ENCODE measurements at regions not wholly inside any gene's neighbourhood (a gene's known extent, or its start where the extent isn't known, plus 50 kb on each side); places are given as distances from the start of the nearest gene placed in this dataset.

- Histone ChIP-seq H3K27me3 (ENCODE audit: low read depth, low read length) (peaks cover 47% of the 10 kb centered on the region), H3K27ac (ENCODE audit: low read length) (no peak overlapping the region), H3K4me1 (ENCODE audit: low read length) (no peaks in the 10 kb centered on the region), H3K36me3 (replicated peaks; ENCODE audit: low read depth, low read length) (no peaks in the 10 kb centered on the region), H3K9me3 (ENCODE audit: insufficient read depth, low read length) (no peaks in the 10 kb centered on the region), H3K79me2 (ENCODE audit: low read length) (no peaks in the 10 kb centered on the region), H2AFZ (ENCODE audit: low read depth, low read length) (no peak overlapping the region), H4K20me1 (ENCODE audit: insufficient read depth, low read length) (no peaks in the 10 kb centered on the region), H3K4me3 (ENCODE audit: low read length) (no peak overlapping the region), H3K4me2 (ENCODE audit: low read length) (no peak overlapping the region), H3K9ac (ENCODE audit: low read length) (no peak overlapping the region)
- TF ChIP-seq CTCF (IDR thresholded peaks at IDR 0.05; ENCODE audit: low read depth, low read length) (no peak), EZH2phosphoT487 (IDR thresholded peaks at IDR 0.05; ENCODE audit: low read depth) (no peak)
Observed at GRCh38 chr20:17793986-17794385, 94.2 kb downstream of the BANF2 start.

- Histone ChIP-seq H3K79me2 (ENCODE audit: low read length) (no peaks in the 10 kb centered on the region), H3K27me3 (ENCODE audit: low read depth, low read length) (peaks cover 31% of the 10 kb centered on the region), H4K20me1 (ENCODE audit: insufficient read depth, low read length) (no peaks in the 10 kb centered on the region), H3K9me3 (ENCODE audit: insufficient read depth, low read length) (no peaks in the 10 kb centered on the region), H3K27ac (ENCODE audit: low read length) (no peak overlapping the region), H2AFZ (ENCODE audit: low read depth, low read length) (no peak overlapping the region), H3K4me1 (ENCODE audit: low read length) (no peaks in the 10 kb centered on the region), H3K4me3 (ENCODE audit: low read length) (no peak overlapping the region), H3K36me3 (replicated peaks; ENCODE audit: low read depth, low read length) (no peaks in the 10 kb centered on the region), H3K4me2 (ENCODE audit: low read length) (no peak overlapping the region), H3K9ac (ENCODE audit: low read length) (no peak overlapping the region)
- TF ChIP-seq CTCF (IDR thresholded peaks at IDR 0.05; ENCODE audit: low read depth, low read length), result no peak
- TF ChIP-seq EZH2phosphoT487 (IDR thresholded peaks at IDR 0.05; ENCODE audit: low read depth), result no peak
Observed at GRCh38 chr20:17790296-17790695, 90.5 kb downstream of the BANF2 start.

- Histone ChIP-seq H3K9ac (ENCODE audit: low read length) (no peak overlapping the region), H3K79me2 (ENCODE audit: low read length) (no peaks in the 10 kb centered on the region), H3K4me3 (ENCODE audit: low read length) (no peak overlapping the region), H3K36me3 (replicated peaks; ENCODE audit: low read depth, low read length) (no peaks in the 10 kb centered on the region), H4K20me1 (ENCODE audit: insufficient read depth, low read length) (no peaks in the 10 kb centered on the region), H3K27ac (ENCODE audit: low read length) (no peak overlapping the region), H3K4me1 (ENCODE audit: low read length) (peaks cover 7% of the 10 kb centered on the region; the same call in 1 of the 2 replicates), H3K9me3 (ENCODE audit: insufficient read depth, low read length) (no peaks in the 10 kb centered on the region), H2AFZ (ENCODE audit: low read depth, low read length) (no peak overlapping the region), H3K27me3 (ENCODE audit: low read depth, low read length) (peaks cover 26% of the 10 kb centered on the region), H3K4me2 (ENCODE audit: low read length) (no peak overlapping the region)
- no peak for TF ChIP-seq EZH2phosphoT487 (IDR thresholded peaks at IDR 0.05; ENCODE audit: low read depth)
- no peak for TF ChIP-seq CTCF (IDR thresholded peaks at IDR 0.05; ENCODE audit: low read depth, low read length)
Observed at GRCh38 chr20:17787816-17788215, 88.0 kb downstream of the BANF2 start.

GRCh38 chr20:17786221-17786718 lies 86.5 kb downstream of the BANF2 start:
- Histone ChIP-seq H3K4me1 (ENCODE audit: low read length) (peaks cover 10% of the 10 kb centered on the region; the same call in 1 of the 2 replicates), H3K36me3 (replicated peaks; ENCODE audit: low read depth, low read length) (no peaks in the 10 kb centered on the region), H2AFZ (ENCODE audit: low read depth, low read length) (no peak overlapping the region), H4K20me1 (ENCODE audit: insufficient read depth, low read length) (no peaks in the 10 kb centered on the region), H3K27me3 (ENCODE audit: low read depth, low read length) (peaks cover 22% of the 10 kb centered on the region), H3K4me3 (ENCODE audit: low read length) (no peak overlapping the region), H3K4me2 (ENCODE audit: low read length) (no peak overlapping the region), H3K9me3 (ENCODE audit: insufficient read depth, low read length) (no peaks in the 10 kb centered on the region), H3K79me2 (ENCODE audit: low read length) (no peaks in the 10 kb centered on the region), H3K9ac (ENCODE audit: low read length) (no peak overlapping the region), H3K27ac (ENCODE audit: low read length) (no peak overlapping the region)
- TF ChIP-seq EZH2phosphoT487 (IDR thresholded peaks at IDR 0.05; ENCODE audit: low read depth) (no peak), CTCF (IDR thresholded peaks at IDR 0.05; ENCODE audit: low read depth, low read length) (no peak)
